Tibial nerve (tissue), 4 donors: ENCODE measurements at regions not wholly inside any gene's neighbourhood (a gene's known extent, or its start where the extent isn't known, plus 50 kb on each side); places are given as distances from the start of the nearest gene placed in this dataset.

Experiments used
- DNase-seq, 2 donors: peaks; one replicate each; pipeline ENCODE4 v3.0.0-alpha.2; 2019; ENCODE audit warnings: low spot score in 2 of 2
- H3K27ac ChIP-seq, 4 donors: fragments of 200-600 bp; sonication (generic) in 3 of 4; one replicate each; pipeline ENCODE4 v1.5.1; 2017 to 2019; ENCODE audit warnings: mild to moderate bottlenecking in 1 of 4
- H3K27me3 ChIP-seq, 2 donors: fragments of 200-600 bp; sonication (generic) in 1 of 2; one replicate each; pipeline versions ENCODE4 v1.5.1 to v1.6.0; 2017 to 2019
- H3K36me3 ChIP-seq, 3 donors: fragments of 200-600 bp; sonication (generic); one replicate each; pipeline ENCODE4 v1.5.1; 2018 to 2019
- H3K4me1 ChIP-seq, 4 donors: fragments of 200-600 bp; sonication (generic) in 3 of 4; one replicate each; pipeline ENCODE4 v1.5.1; 2017 to 2019
- H3K4me3 ChIP-seq, 4 donors: fragments of 200-600 bp; sonication (generic) in 3 of 4; one replicate each; pipeline ENCODE4 v1.5.1; 2017 to 2019; ENCODE audit warnings: mild to moderate bottlenecking in 1 of 4, moderate library complexity in 1 of 4
- H3K9me3 ChIP-seq, 4 donors: fragments of 200-600 bp; sonication (generic) in 3 of 4; one replicate each; pipeline ENCODE4 v1.5.1; 2017 to 2019
- EP300 ChIP-seq, 2 donors: sonication (generic); formaldehyde crosslinking; IDR thresholded peaks; one replicate each; pipeline ENCODE4 v1.6.1; 2017; ENCODE audit warnings: antibody characterized with exemption in 2 of 2, mild to moderate bottlenecking in 1 of 2
- POLR2A ChIP-seq, 2 donors: fragments of 450-650 bp; IDR thresholded peaks; one replicate each; pipeline ENCODE4 v1.6.1; 2017; ENCODE audit warnings: antibody characterized with exemption in 2 of 2, mild to moderate bottlenecking in 2 of 2, moderate library complexity in 2 of 2
- WGBS, 2 donors: methylation state at CpG; one replicate each; pipeline ENCODE4 v1.1.5; 2018; 5-methylcytosine and 5-hydroxymethylcytosine counted together
- TF ChIP-seq, protein P1 (sequence below), 5 experiments: fragments of 200-600 bp in 3 of 5; fragments of 450-650 bp in 2 of 5; sonication (generic) in 3 of 5; IDR thresholded peaks; one replicate each; pipeline ENCODE4 v1.5.1; 2016 to 2019; ENCODE audit warnings: antibody characterized with exemption in 5 of 5, mild to moderate bottlenecking in 3 of 5, moderate library complexity in 2 of 5

DNA sequence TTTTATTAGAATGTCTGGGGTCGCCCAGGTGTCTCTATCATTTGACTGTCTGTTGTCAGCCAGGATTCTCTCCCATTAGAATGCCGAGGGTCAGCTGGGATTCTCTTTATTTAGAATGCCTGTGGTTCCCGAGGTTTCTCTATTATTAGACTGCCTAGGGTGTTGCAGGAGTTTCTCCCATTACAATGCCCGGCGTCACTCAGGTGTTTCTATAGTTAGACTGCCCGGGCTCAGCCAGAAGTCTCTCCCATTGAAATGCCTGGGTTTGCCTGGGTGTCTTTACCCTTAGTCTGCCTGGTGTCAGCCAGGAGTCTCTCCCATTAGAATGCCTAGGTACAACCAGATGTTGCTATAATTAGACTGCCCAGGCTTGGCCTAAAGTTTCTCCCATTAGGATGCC is 2252.0 kb downstream of the TP53TG3F start:
- Histone ChIP-seq H3K4me3 (no peak overlapping the region), H3K9me3 (peaks cover 0 to 53% (median 3%) of the 10 kb centered on the region in 4 donors), H3K27ac (no peak overlapping the region), H3K27me3 (no peaks in the 10 kb centered on the region), H3K36me3 (no peaks in the 10 kb centered on the region), H3K4me1 (no peaks in the 10 kb centered on the region)
- WGBS, 2 donors: 64 to 76% methylated on average over 6 of the region's 6 CpGs
- no peak for DNase-seq
- no peak for TF ChIP-seq EP300 (IDR thresholded peaks at IDR 0.05)
- TF ChIP-seq, protein P1, sequence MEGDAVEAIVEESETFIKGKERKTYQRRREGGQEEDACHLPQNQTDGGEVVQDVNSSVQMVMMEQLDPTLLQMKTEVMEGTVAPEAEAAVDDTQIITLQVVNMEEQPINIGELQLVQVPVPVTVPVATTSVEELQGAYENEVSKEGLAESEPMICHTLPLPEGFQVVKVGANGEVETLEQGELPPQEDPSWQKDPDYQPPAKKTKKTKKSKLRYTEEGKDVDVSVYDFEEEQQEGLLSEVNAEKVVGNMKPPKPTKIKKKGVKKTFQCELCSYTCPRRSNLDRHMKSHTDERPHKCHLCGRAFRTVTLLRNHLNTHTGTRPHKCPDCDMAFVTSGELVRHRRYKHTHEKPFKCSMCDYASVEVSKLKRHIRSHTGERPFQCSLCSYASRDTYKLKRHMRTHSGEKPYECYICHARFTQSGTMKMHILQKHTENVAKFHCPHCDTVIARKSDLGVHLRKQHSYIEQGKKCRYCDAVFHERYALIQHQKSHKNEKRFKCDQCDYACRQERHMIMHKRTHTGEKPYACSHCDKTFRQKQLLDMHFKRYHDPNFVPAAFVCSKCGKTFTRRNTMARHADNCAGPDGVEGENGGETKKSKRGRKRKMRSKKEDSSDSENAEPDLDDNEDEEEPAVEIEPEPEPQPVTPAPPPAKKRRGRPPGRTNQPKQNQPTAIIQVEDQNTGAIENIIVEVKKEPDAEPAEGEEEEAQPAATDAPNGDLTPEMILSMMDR (IDR thresholded peaks at IDR 0.05): no peak
- TF ChIP-seq POLR2A (IDR thresholded peaks at IDR 0.05): no peak

DNA sequence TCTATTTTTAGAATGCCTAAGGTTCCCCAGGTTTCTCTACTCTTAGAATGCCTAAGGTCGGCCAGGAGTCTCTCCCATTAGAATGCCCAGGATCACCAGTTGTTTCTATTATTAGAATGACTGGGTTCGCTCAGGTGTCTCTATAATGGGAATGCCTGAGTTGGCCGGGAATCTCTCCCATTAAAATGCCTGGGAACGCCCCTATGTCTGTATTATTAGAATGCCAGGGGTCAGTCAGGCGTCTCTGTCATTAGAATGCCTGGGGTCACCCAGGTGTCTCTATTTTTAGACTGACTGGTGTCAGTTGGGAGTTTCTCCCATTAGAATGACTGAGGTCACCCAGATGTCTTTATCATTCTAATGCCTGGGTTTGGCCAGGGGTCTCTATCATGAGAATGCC is 2252.5 kb downstream of the TP53TG3F start:
- TF ChIP-seq EP300 (IDR thresholded peaks at IDR 0.05) (no peak), POLR2A (IDR thresholded peaks at IDR 0.05) (no peak)
- TF ChIP-seq, protein P1 (IDR thresholded peaks at IDR 0.05): no peak
- Histone ChIP-seq H3K4me1 (no peaks in the 10 kb centered on the region), H3K4me3 (no peak overlapping the region), H3K27me3 (no peaks in the 10 kb centered on the region), H3K27ac (no peak overlapping the region), H3K36me3 (no peaks in the 10 kb centered on the region), H3K9me3 (peaks cover 0 to 53% (median 3%) of the 10 kb centered on the region in 4 donors)
- WGBS, 2 donors: 61 to 83% methylated on average over 5 of the region's 5 CpGs
- DNase-seq: no peak

DNA sequence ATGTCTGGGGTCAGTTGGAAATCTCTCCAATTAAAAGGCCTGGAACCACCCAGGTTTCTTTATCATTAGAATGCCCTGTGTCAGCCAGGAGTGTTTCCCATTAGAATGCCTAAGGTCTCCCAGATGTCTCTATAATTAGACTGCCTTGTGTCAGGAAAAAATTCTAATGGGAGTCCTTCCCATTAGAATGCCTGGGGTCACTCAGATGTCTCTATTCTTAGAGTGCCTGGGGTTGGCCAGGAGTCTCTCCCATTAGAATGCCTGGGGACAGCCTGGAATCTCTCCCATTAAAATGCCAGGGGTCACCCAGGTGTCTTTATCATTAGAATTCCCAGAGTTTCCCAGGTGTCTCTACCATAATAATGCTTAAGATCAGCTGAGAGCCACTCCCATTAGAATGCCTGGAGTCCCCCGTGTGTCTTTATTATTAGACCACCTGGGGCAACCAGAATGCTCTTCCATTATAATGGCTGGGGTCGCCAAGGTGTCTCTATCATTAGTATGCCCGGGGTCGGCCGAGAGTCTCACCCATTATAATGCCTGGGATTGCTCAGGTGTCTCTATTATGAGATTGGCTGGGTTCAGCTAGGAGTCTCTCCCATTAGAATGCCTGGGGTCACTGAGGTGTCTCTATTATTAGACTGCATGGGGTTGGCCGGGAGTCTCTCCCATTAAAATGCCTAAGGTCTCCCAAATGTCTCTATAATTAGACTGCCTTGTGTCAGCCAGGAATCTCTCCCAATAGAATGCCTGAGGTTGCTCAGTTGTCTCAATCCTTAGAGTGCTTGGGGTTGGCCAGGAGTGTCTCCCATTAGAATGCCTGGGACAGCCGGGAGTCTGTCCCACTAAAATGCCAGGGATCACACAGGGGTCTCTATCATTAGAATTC is 2254.6 kb downstream of the TP53TG3F start:
- peaks cover 0 to 53% (median 3%) of the 10 kb centered on the region in 4 donors for H3K9me3 ChIP-seq
- H3K36me3 ChIP-seq: no peaks in the 10 kb centered on the region
- H3K4me1 ChIP-seq: no peaks in the 10 kb centered on the region
- DNase-seq: no peak
- no peaks in the 10 kb centered on the region for H3K27me3 ChIP-seq
- no peak for TF ChIP-seq EP300 (IDR thresholded peaks at IDR 0.05)
- TF ChIP-seq, protein P1 (IDR thresholded peaks at IDR 0.05): no peak
- TF ChIP-seq POLR2A (IDR thresholded peaks at IDR 0.05): no peak
- 57 to 75% methylated on average over 5 to 7 of the region's 7 CpGs for WGBS, 2 donors
- no peak overlapping the region for H3K4me3 ChIP-seq
- H3K27ac ChIP-seq: no peak overlapping the region

DNA sequence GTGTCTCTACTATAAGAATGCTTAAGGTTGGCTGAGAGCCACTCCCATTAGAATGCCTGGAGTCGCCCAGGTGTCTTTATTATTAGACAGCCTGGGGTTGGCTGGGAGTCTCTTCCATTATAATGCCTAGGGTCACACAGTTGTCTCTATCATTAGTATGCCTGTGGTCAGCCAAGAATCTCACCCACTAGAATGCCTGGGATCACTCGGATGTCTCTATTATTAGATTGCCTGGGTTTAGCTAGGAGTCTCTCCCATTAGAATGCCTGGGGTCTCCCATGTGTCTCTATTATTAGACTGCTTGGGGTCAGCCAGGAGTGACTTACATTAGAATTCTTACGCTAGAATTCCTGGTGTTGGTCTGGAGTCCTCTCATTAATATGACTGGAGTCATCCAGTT is 2255.3 kb downstream of the TP53TG3F start:
- Histone ChIP-seq H3K4me1 (no peaks in the 10 kb centered on the region), H3K4me3 (no peak overlapping the region), H3K36me3 (no peaks in the 10 kb centered on the region), H3K9me3 (peaks cover 0 to 53% (median 3%) of the 10 kb centered on the region in 4 donors), H3K27ac (no peak overlapping the region), H3K27me3 (no peaks in the 10 kb centered on the region)
- TF ChIP-seq EP300 (IDR thresholded peaks at IDR 0.05): no peak
- TF ChIP-seq POLR2A (IDR thresholded peaks at IDR 0.05): no peak
- TF ChIP-seq, protein P1 (IDR thresholded peaks at IDR 0.05): no peak
- DNase-seq: no peak
- WGBS, 2 donors: 46 to 76% methylated on average over 3 of the region's 3 CpGs

DNA sequence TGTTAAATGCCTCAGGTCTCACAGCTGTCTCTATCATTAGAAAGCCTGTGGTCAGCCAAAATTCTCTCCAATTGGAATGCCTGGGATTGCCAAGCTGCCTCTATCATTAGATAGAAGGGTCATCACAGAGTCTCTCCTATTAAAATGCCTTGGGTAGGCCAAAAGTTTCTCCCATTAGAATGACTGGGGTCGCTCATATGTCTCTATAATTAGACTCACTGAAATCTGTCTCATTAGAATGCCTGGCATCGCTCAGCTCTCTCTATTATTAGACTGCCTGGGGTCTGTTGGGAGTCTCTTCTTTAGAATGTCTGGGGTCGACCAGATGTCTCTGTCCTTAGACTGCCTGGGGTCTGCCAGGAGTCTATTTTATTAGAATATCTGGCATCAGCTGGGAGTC is 2265.1 kb downstream of the TP53TG3F start:
- Histone ChIP-seq H3K4me1 (no peaks in the 10 kb centered on the region), H3K27ac (no peak overlapping the region), H3K36me3 (no peaks in the 10 kb centered on the region), H3K4me3 (no peak overlapping the region), H3K27me3 (no peaks in the 10 kb centered on the region), H3K9me3 (peaks cover 0 to 85% (median 4%) of the 10 kb centered on the region in 4 donors)
- DNase-seq: no peak
- 27 to 51% methylated on average over 3 of the region's 3 CpGs for WGBS, 2 donors
- TF ChIP-seq, protein P1 (IDR thresholded peaks at IDR 0.05): no peak
- no peak for TF ChIP-seq EP300 (IDR thresholded peaks at IDR 0.05)
- no peak for TF ChIP-seq POLR2A (IDR thresholded peaks at IDR 0.05)
